ENCODE measurements at regions not wholly inside any gene's neighbourhood (a gene's known extent, or its start where the extent isn't known, plus 50 kb on each side); places are given as distances from the start of the nearest gene placed in this dataset.
"Not testable (repeated sequence)": the region's sequence is repeated elsewhere in the genome, so short reads cannot be mapped to it uniquely, and the experiment has no call there.

DNA sequence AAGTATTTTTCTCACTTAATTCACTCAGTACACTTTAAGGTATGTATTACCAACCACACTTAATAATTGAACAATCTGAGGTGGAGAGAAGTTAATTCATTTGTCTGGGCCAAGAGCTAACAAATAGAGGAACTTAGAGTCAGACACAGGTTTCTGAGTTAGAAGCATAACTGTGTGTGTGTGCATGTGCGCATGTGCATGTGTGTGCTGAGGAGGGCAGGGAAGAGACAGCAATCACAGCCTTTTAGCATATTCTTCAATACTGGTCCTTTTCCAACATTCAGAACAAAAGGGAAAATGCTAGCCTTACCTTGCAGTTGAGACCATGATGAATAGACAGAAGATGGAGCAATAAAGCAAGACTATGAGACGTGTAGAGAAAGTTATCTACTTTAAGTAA, 136.2 kb upstream of the ATP5MC3 start:
- no peak for DNase-seq

DNA sequence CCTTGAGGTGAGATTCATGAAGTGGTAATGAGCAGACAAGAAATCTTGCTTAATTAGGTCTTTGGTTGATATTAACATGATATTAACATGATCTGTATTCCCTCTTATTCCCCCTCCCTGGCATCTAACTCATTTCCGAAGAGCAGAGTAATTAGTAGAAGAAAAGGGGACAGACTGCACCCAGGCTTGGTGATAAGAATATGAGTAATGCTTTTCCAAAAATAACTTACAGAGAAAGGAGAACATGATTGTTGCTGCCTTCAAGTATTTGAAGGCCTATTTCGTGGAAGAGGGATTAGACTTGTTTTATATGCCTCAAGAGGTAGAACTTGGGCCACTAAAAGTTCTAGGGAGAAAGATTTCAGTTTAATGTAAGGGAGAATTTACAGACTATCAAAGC, 130.6 kb upstream of the ATP5MC3 start:
- no peak for DNase-seq

DNA sequence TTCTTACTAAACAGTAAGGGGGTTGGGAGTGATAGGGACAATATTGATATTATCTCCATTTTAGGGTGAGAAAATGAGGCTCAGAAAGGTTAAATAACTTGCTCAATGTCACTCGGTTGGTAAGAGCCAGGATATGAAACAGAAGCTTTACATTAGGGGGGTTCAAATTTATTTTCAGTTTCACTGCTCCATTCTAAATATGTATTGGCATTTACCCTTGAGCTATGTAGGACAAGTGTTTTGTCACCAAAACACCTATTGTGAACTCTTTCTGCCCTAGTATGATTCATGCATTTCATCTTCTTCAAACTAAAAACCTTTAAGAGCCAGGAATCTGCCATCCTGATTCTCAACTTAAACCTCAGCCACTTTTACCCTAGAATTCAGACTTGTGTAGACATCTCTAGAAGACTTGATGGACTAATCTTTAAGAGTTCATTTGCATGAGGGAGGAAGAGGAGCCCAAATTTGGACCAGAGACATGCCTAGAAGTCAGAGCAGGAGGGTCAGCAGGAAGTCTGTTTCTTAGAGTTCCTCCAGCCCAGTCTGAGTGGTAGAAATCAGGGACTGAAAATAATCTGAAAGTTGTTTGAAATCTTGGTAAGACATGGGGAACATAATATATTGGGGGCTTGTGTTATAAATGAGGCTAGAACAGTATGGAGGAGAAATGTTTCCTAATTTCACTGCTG, 129.4 kb upstream of the ATP5MC3 start:
- no peak for DNase-seq

DNA sequence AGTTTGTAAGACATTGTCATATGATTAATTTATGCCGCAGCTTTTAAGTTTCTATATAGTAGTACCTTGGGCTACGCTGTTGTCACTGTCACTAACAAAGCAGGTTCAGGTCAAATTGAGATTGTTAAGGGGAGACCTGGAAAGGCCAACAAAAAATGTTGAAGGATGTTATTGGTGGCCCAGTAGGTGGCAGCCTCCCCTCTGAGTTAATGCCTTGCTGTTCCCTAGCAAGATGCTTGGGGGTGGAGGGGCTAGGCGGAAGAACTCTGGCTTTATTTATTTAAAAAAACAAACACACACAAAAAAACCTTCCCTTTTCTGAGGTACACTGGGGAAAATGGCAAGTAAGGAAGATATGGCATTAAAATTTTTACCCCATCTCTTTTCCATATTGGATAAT, 128.3 kb upstream of the ATP5MC3 start:
- DNase-seq, result peak; percentile 83

DNA sequence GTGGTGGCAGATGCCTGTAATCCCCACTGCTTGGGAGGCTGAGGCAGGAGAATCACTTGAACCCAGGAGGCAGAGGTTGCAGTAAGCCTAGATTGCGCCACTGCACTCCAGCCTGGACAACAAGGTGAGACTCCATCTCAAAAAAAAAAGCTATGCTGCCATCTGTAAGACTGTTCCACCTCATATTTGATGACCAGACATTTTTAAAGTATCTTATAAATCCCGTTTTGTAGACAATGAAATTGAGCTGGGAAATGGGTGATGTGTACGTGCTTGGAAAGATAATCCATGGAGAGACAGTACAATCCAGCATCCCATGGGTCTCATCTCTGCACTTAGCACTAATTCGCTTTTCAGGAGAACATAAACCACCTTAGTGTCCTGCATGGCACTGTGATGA, 126.5 kb upstream of the ATP5MC3 start:
- no peak for DNase-seq

DNA sequence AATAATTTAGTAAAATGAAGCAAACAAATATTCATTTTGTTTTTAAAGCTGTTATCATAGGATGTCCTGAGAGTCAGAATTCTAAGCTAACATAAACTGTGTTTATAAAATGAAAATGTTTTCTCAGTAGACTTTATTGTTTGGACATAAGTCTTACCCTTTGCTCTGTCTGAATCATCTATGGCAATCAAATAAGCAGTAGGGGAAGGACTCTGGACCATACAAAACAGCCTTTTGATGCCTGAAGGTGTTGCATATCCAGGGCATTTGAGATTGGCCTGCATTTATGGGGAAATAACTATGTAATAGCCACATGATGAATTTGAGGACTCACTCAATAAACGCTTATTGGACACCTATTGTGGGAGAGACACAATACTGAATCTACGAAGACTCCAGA, 123.0 kb upstream of the ATP5MC3 start:
- DNase-seq, result no peak

DNA sequence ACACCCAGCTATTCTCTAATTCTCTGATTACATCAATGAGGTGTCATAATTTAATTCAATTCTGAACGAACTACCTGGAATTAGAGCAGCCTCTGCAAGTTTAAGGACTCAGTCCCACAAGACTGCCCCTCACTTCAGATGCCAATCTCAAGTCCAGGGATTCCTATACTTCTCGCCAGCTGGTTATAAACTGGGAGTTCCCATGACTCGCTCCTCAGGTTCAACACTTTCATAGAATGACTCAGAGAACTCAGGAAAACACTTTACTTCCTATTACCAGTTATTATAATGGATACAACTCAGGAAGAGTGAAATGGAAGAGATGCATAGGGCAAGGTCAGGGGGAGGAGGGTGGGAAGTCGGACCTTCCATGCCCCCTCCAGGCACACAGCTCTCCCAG, 112.3 kb upstream of the ATP5MC3 start:
- no peak for DNase-seq

DNA sequence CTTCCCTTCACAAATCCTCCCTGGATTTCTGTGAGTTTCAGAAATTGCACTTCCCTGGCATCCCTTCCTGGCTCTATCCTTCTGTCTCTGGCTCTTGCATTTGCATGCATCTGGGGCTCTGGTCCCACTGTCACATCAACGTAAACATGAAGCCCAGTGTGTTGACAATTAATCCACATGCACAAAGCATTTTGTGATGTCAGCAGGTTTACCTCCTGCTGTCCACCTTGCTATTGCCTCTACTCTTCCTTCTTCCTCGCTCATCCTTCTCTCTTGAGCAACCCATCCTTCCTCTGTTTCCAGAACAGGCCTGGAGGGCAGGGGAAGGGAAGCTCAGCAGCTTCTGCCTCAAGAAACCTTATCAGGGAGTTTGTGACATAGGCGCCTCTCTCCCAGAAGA, 111.7 kb upstream of the ATP5MC3 start:
- no peak for DNase-seq

DNA sequence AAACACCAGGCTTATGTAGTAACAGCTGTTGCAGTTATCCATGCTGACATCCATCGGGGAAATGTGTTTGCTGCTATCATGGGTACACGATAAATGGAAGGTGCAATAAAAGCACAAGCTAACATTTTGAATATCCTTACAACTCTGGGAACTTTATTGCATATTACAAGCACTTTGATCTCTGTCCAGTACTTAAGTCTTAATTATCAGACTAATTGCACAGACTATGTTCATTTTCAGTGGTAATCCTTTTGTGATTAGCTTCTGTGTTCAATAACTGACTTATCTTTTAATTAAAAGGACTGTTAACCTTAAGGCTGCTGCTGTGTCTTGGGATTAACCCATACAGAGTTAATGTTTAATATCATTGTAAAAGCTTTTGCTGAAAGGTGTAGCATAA, 101.4 kb upstream of the ATP5MC3 start:
- no peak for DNase-seq

DNA sequence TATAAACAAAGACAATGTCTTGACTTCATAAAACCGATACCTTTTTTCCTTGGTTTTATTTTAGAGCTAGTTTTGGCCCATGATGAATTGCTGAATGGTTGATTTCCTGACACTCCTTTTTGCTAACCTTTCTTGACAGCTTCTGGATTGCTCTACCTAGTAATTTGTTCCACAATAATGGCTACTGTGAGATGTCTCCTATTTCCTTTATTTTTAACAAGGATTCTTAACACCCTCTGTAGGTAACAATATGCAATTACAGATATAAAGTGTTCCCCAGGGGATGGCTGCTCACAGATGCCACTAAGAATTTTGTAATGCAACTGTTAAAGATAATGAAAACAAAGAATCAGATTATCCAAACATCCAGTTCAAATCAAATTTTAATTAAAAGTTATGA, 100.8 kb upstream of the ATP5MC3 start:
- DNase-seq, result peak; percentile 63

DNA sequence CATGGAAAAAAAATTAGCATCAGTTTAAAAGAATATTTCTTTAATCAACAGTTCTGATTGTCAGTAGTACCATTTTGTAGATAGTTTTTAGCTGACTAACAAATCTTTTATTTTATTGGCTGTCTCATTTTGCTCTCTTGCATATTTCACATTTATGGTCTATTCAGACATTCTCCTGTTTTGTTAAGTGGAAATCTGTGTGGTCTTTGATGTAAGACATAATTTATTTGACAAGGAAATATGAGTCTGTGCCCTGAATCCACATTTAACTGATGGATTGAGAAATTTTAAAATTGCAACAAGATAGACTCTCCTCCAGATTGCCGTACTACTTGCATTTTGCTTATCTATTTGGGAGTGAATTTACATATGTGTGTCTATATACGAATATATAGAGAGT, 96.3 kb upstream of the ATP5MC3 start:
- DNase-seq, result no peak

DNA sequence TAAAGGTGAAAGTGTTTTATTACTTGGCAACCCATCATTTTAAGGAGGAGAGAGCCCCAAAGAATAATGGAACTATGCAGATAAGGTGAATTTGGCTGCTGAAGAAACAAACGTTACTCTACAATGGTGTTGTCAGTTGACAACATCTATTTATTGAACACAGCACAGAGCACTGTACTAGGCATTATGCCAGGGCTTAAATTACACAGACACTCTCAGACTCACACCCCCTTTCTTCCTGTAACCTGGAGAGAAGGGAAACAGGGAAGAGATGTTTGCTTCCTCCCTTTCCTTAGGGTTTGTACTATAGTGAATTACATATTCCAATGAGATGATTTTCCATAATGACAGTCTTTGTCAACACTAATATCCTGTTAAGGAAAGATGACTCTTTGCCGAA, 94.0 kb upstream of the ATP5MC3 start:
- DNase-seq, result no peak

DNA sequence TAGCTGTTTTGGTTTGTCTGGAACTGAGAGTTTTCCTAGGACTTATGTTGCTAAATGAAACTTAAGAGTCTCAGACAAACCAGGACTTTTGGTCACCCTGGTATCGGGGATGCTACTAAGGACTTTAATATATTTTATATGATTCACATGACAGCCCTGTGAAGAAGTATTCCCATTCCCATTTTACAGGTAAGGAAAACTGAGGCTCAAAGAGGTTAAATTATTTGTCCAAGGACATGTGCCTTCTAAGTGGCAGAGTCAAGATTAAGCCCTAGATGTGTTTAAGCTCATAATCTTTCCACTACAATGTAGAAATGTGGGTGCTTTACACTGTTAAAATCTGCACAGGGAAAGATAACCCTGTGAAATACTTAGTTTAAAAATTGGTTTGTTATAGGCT, 77.7 kb upstream of the ATP5MC3 start:
- DNase-seq, result no peak

DNA sequence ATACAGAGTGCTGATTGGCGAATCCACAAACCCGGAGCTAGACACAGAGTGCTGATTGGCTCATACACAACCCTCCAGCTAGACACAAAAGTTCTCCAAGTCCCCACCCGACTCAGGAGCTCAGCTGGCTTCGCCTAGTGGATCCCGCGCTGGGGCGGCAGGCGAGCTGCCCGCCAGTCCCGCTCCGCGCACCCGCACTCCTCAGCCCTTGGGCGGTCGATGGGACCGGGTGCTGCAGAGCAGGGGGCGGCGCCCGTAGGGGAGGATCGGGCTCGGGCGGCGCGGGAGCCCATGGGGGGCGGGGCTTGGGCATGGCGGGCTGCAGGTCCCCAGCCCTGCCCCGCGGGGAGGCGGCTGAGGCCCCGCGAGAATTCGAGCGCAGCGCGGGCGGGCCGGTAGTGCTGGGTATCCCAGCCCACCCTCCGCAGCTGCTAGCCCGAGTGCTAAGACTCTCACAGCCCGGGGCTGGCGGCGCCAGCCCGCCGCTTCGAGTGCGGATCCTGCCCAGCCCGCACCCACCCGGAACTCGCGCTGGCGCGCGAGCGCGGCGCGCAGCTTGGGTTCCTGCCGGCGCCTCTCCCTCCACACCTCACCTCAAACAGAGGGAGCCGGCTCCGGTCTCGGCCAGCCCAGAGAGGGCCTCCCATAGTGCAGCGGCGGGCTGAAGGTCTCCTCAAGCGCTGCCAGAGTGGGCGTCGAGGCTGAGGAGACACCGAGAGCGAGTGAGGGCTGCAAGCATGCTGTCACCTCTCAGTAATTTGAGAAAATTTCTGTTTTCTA, 75.5 kb upstream of the ATP5MC3 start:
- no peak for DNase-seq

DNA sequence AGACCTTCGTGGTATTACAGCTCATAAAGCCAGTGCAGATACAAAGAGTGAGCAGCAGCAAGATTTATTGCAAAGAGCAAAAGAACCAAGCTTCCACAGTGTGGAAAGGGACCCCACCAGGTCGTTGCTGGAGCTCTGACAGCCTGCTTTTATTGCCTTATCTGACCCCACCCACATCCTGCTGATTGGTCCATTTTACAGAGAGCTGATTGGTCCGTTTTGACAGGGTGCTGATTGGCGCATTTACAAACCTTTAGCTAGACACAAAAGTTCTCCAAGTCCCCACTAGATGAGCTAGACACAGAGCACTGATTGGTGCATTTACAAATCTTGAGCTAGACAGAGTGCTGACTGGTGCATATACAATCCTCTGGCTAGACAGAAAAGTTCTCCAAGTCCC, 74.9 kb upstream of the ATP5MC3 start:
- DNase-seq, result not testable (repeated sequence)

DNA sequence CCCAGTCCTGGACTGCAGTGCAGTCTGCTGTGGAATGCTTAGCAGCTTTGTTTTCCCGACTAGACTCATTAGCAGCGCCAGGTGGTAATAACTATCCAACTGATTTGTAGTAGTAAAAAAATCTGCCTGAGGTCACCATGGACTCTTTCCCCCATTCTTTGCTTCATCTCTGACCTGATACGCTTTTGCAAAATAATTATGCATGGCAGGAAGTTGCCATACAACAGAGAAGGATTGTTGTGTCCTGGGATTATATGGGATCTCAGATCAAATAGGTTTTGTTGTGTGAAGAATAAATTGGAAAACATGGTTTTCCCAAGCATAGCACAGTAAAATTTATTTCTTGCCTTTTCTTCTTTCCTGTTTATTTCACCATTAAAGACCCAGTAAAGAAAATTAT, 72.4 kb upstream of the ATP5MC3 start:
- DNase-seq, result peak; percentile 56

DNA sequence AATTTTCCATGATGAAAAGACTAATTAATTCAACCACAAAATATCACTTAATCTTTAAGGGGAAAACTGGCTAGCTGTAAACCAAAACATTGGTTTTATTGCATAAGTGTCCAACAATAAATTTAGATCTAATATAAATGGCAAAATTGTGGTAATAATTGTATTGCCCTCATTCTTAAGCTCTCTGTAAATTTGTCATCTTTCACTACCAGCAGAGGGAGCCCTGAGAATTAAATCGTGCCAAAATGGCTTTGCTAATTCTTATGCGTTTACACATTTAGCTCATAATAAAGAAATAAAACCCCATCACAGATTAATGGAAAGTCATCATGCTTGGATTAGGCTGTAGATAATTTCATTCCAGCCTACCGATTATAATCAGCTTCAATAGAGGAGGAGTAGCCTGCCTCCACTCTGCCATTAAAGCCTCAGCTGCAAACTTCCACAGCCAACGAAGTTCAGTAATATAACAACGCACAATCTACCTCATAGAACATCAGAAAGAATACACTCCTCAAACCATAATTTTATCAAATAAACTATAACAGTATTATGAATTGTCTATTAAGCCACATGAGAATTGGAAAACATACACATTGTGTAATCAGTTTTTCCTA, 70.0 kb upstream of the ATP5MC3 start:
- peak; percentile 29 for DNase-seq

DNA sequence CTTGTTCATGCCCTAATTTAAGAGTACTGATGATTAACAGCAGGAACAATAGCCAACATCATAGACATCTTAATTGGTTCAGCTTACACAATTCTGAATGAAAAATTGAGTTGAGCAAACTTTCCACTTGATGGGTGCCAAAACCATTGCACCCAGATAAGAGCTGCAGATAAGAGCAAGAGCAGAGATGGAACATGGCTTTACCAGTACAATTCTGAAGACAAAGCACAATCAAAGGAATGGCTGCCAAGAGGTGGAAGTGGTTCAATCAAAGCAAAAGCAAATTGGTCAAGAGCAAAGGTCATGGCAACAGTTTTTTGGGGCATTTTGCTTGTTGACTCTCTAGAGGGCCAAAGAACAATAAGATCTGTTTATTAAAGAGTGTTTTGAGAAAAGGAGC, 65.6 kb upstream of the ATP5MC3 start:
- DNase-seq, result no peak

DNA sequence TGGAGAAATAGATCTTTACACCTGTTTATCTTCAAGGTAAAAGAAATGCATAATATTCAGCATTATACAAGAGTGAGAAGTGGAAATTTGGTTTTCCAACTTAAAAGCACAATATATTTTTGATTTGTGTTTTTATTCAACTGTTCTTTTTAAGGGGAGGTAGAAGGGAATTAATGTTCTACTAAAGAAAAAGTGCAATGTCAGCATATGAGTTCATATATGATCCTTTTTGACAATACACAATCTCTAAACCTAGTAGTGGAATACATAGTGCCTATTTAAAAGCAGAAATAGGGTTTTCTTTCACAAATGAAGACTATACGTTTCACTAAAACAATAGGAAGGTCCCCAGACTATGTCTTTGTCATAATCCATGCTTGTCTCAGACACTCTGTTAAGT, 63.2 kb upstream of the ATP5MC3 start:
- DNase-seq, result no peak

DNA sequence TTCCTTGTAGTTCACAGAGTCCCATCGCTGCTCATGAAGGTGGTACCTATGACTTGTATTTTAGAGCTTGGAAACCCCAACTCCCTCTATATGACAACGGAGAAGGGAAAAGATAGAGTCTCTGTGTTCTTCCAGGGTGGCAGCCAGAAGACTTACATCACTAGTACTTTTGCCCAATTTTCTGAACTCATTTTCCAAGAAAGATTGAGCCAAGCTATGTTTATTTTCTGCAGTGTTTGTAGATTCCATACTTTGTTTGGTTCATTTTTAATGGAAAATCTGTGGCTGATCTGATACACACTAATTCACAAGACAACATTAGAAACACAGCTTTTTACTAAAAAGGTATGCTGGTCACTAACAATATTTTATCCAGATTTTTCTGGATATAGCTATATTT, 60.2 kb upstream of the ATP5MC3 start:
- DNase-seq, result no peak

DNA sequence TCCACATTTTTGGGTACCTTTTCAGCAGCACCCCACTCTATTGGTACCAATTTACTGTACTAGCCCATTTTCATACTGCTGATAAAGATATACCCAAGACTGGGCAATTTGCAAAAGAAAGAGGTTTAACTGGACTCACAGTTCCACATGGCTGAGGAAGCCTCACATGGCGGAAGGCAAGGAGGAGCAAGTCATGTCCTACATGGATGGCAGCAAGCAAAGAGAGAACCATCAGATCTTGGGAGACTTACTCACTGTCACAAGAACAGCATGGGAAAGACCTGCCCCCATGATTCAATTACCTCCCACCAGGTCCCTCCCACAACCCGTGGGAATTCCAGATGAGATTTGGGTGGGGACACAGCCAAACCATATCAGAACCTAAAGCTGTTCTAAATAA, 58.5 kb upstream of the ATP5MC3 start:
- not testable (repeated sequence) for DNase-seq

DNA sequence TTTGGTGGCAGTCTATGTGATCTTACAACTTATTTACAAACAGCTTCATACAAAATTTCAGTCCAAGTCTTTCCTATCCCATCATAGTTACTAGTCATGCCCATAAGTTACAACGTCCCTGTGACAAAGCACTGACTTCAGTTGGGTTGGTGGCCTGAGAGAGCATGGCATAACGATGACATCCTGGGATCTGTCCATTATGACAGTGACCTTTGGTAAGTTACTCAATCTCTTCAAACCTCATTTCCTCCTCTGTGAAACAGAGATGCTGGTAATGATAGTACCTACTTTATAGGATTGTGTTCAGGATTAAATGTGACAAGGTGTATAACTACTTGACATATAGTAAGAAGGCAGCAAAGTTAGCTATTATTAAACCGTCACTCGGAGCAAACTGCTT, 55.4 kb upstream of the ATP5MC3 start:
- DNase-seq, result no peak

DNA sequence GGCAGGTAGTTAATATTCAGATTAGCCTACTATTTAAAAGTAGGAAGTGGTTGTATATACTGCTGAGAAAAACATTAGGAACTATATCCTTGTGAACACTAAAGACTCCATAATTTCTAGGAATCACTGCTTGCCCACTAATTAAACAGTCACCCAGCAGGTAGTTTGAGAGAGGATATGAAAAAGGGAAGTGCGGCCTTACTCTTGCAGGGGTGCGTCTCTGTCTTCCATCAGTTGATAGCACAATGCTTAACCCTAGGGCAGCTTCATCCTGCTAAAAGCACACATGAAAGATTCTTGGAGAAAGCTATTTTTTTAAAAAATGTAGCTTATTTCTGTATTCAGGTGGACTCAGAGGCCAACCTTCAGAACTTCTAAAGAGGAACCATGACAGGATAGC, 53.1 kb upstream of the ATP5MC3 start:
- no peak for DNase-seq

DNA sequence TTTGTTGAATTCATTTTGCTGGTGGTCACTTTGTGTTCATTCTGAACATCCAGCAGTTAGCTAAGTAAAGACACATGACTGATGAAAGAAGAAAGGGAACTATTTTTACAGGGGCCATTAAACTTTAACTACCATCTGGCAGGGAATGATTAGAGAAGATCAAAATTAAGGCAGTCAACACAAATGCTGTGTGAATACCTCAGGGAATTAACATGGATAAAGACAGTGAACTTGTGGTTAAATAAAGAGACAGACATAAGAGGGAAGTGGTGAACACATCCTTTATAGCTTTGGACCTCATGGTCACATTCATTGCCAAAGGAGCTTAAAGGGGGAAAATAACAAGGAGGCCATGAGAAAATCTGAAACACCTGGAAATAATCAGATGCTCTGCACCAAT, 52.6 kb upstream of the ATP5MC3 start:
- no peak for DNase-seq

All from NCI-H146 (cell line).